HCT116 (cell line): ENCODE measurements at regions not wholly inside any gene's neighbourhood (a gene's known extent, or its start where the extent isn't known, plus 50 kb on each side); places are given as distances from the start of the nearest gene placed in this dataset.

Source experiments
- ATAC-seq: fragments of 200-7000 bp; cut with Tn5 transposase; 2 replicates; pipeline ENCODE4 v1.9.1; 2020; ENCODE audit warnings: mild to moderate bottlenecking, moderate library complexity
- BruUV-seq: library from RNA; stranded (reverse); fragments of 400-500 nt; replicated peaks from 2 replicates; lab custom pipeline; 2021; lab: Mats Ljungman, UMichigan
- CTCF ChIA-PET: fragments of 300-600 bp; sonication (Branson Sonifier 250); formaldehyde crosslinking; loops from one replicate; lab custom pipeline; 2021; ENCODE audit warnings: antibody characterized with exemption; lab: Charles Lee
- POLR2A ChIA-PET: fragments of 300-600, 350-600 bp; sonication (Branson Sonifier 250); formaldehyde crosslinking; loops from one replicate; lab custom pipeline; 2021; ENCODE audit warnings: antibody characterized with exemption; lab: Charles Lee
- RAD21 ChIA-PET, 2 experiments: fragments of 300-600 bp; sonication (Branson Sonifier 250); formaldehyde crosslinking; loops; one replicate each; lab custom pipeline; 2023; ENCODE audit warnings: low total read pairs in 2 of 2; ENCODE audit not compliant: uncharacterized antibody in 2 of 2, unreplicated experiment in 2 of 2, low non-redundant PET in 1 of 2; lab: Charles Lee
- DNase-seq: peaks from one replicate; pipeline ENCODE4 v3.0.0-alpha.2; 2010; ENCODE audit warnings: low read depth, low spot score
- H2AFZ ChIP-seq: fragments of 200-600 bp; shearing (Covaris generic), sonication (generic); 2 replicates; pipeline ENCODE4 v1.6.1; 2017; ENCODE audit warnings: low read depth, mixed run types, mixed read lengths, antibody characterized with exemption, low read length; ENCODE audit not compliant: poor library complexity, severe bottlenecking
- H3K27ac ChIP-seq: 2 replicates; pipeline ENCODE4 v1.5.1; 2012; ENCODE audit warnings: low read depth, low read length
- H3K27me3 ChIP-seq: fragments of 200-600 bp; sonication (generic); 2 replicates; pipeline ENCODE4 v1.6.1; 2016; ENCODE audit warnings: mixed run types, low read length, mixed read lengths; ENCODE audit not compliant: insufficient read depth
- H3K36me3 ChIP-seq, 2 experiments: fragments of 200-500 bp in 1 of 2; fragments of 200-600 bp in 1 of 2; sonication (Bioruptor generic) in 1 of 2; sonication (generic) in 1 of 2; 2 replicates each; pipeline versions ENCODE4 v1.5.1 to v1.6.1; 2014 to 2016; ENCODE audit warnings: low read length in 2 of 2, inconsistent platforms in 1 of 2, mixed read lengths in 1 of 2, mixed run types in 1 of 2; ENCODE audit not compliant: insufficient read depth in 2 of 2, control insufficient read depth in 1 of 2
- H3K4me1 ChIP-seq, 2 experiments: fragments of 200-600 bp in 1 of 2; sonication (generic) in 1 of 2; 2 replicates each; pipeline versions ENCODE4 v1.5.1 to v1.6.1; 2012 to 2017; ENCODE audit warnings: low read length in 2 of 2, inconsistent platforms in 1 of 2, mild to moderate bottlenecking in 1 of 2, mixed read lengths in 1 of 2, mixed run types in 1 of 2, moderate library complexity in 1 of 2; ENCODE audit not compliant: insufficient read depth in 2 of 2, control insufficient read depth in 1 of 2
- H3K4me2 ChIP-seq: fragments of 200-600 bp; sonication (generic); 2 replicates; pipeline ENCODE4 v1.6.1; 2017; ENCODE audit warnings: mixed run types, low read length, mixed read lengths
- H3K4me3 ChIP-seq, 2 experiments: fragments of 200-600 bp in 1 of 2; sonication (generic) in 1 of 2; replicated peaks in 1 of 2; 2 replicates each; pipeline ENCODE4 v1.5.1; 2011 to 2016; ENCODE audit warnings: low read length in 2 of 2, control low read depth in 1 of 2, low read depth in 1 of 2, mild to moderate bottlenecking in 1 of 2, mixed read lengths in 1 of 2, mixed run types in 1 of 2
- H3K79me2 ChIP-seq: fragments of 200-600 bp; sonication (generic); 2 replicates; pipeline ENCODE4 v1.6.1; 2017; ENCODE audit warnings: mild to moderate bottlenecking, mixed run types, low read length, moderate library complexity, mixed read lengths; ENCODE audit not compliant: insufficient read depth
- H3K9ac ChIP-seq: fragments of 200-600 bp; sonication (generic); 2 replicates; pipeline ENCODE4 v1.6.1; 2016; ENCODE audit warnings: low read length, mixed read lengths
- H3K9me2 ChIP-seq: fragments of 200-600 bp; sonication (generic), shearing (Covaris generic); 2 replicates; pipeline ENCODE4 v1.6.1; 2017; ENCODE audit warnings: mixed run types, mild to moderate bottlenecking, moderate library complexity; ENCODE audit not compliant: insufficient read depth
- H3K9me3 ChIP-seq, 2 experiments: fragments of 200-500 bp in 1 of 2; fragments of 200-600 bp in 1 of 2; sonication (Bioruptor generic) in 1 of 2; sonication (generic) in 1 of 2; 2 replicates each; pipeline ENCODE4 v1.6.1; 2014 to 2017; ENCODE audit warnings: low read length in 2 of 2, mixed read lengths in 2 of 2, inconsistent platforms in 1 of 2, low read depth in 1 of 2, mild to moderate bottlenecking in 1 of 2, mixed run types in 1 of 2, moderate library complexity in 1 of 2; ENCODE audit not compliant: control insufficient read depth in 1 of 2, insufficient read depth in 1 of 2
- H4K20me1 ChIP-seq: fragments of 200-600 bp; sonication (generic), shearing (Covaris generic); 2 replicates; pipeline ENCODE4 v1.6.1; 2017; ENCODE audit warnings: mixed run types, mild to moderate bottlenecking, moderate library complexity; ENCODE audit not compliant: insufficient read depth
- CTCF ChIP-seq, 3 experiments: fragments of 200-600 bp in 1 of 3; sonication (generic) in 1 of 3; IDR thresholded peaks in 2 of 3; conservative IDR thresholded peaks in 1 of 3; 2 replicates each; pipeline ENCODE4 v1.5.1; 2012 to 2017; ENCODE audit warnings: low read depth in 2 of 3, low read length in 2 of 3, antibody characterized with exemption in 1 of 3, borderline replicate concordance in 1 of 3, control low read depth in 1 of 3, mild to moderate bottlenecking in 1 of 3, mixed read lengths in 1 of 3, mixed run types in 1 of 3, moderate library complexity in 1 of 3; ENCODE audit not compliant: insufficient read depth in 1 of 3
- POLR2A ChIP-seq: IDR thresholded peaks from 2 replicates; pipeline ENCODE4 v1.7.0; 2011; ENCODE audit warnings: borderline replicate concordance; ENCODE audit not compliant: insufficient read depth, insufficient read length; ENCODE audit errors: extremely low read depth
- REST ChIP-seq: IDR thresholded peaks from 2 replicates; pipeline ENCODE4 v1.6.1; 2012; ENCODE audit warnings: low read depth
- SP1 ChIP-seq: IDR thresholded peaks from 2 replicates; pipeline ENCODE4 v1.6.1; 2012; ENCODE audit warnings: low read depth
- SRF ChIP-seq: IDR thresholded peaks from 2 replicates; pipeline ENCODE4 v1.6.1; 2012; ENCODE audit warnings: low read depth
- TCF7L2 ChIP-seq: IDR thresholded peaks from 2 replicates; pipeline ENCODE4 v1.7.0; 2011; ENCODE audit warnings: borderline replicate concordance, inconsistent platforms; ENCODE audit not compliant: insufficient read depth, insufficient read length; ENCODE audit errors: extremely low read depth
- YY1 ChIP-seq: IDR thresholded peaks from 2 replicates; pipeline ENCODE4 v1.6.1; 2011; ENCODE audit warnings: low read length, low read depth, moderate library complexity, mild to moderate bottlenecking; ENCODE audit not compliant: insufficient replicate concordance; ENCODE audit errors: extremely low read depth
- ZNF274 ChIP-seq: fragments of 200-500 bp; sonication (Bioruptor generic); IDR thresholded peaks from 2 replicates; pipeline ENCODE4 v1.6.1; 2014; ENCODE audit warnings: mild to moderate bottlenecking, low read depth, low read length, inconsistent platforms
- intact Hi-C: fragments of 100-400 bp; cut with micrococcal nuclease; formaldehyde crosslinking; loops from 2 replicates; pipeline ENCODE4 v1.10.0; 2022

- TF ChIP-seq SP1 (no peak), ZNF274 (no peak)
- no TSS peak for BruUV-seq
- Histone ChIP-seq H3K4me1 (no peaks in the 10 kb centered on the region), H3K4me2 (no peak overlapping the region), H3K36me3 (no peaks in the 10 kb centered on the region), H2AFZ (no peak overlapping the region), H3K9ac (no peak overlapping the region), H3K4me3 (no peak overlapping the region), H3K9me3 (peaks cover 0 to 19% of the 10 kb centered on the region in 2 experiments; a peak in 2 of 4 replicates), H3K9me2 (no peaks in the 10 kb centered on the region), H3K79me2 (no peaks in the 10 kb centered on the region), H4K20me1 (no peaks in the 10 kb centered on the region), H3K27ac (no peak overlapping the region), H3K27me3 (no peaks in the 10 kb centered on the region)
- intact Hi-C loops, result no loop called here
- no peak for ATAC-seq
- POLR2A ChIA-PET, result no interaction called here
- DNase-seq, result no peak
- CTCF ChIA-PET, result no interaction called here
- RAD21 ChIA-PET, result no interaction called here
Observed at GRCh38 chr7:57364933-57365710, 84.9 kb upstream of the ZNF716 start.

GRCh38 chr7:57367171-57367570 is 82.8 kb upstream of the ZNF716 start:
- BruUV-seq, result no TSS peak
- Histone ChIP-seq H2AFZ (no peak overlapping the region), H3K9me2 (no peaks in the 10 kb centered on the region), H3K4me2 (no peak overlapping the region), H3K9ac (no peak overlapping the region), H3K36me3 (no peaks in the 10 kb centered on the region), H3K4me1 (no peaks in the 10 kb centered on the region), H3K79me2 (no peaks in the 10 kb centered on the region), H4K20me1 (no peaks in the 10 kb centered on the region), H3K4me3 (no peak overlapping the region), H3K27ac (no peak overlapping the region), H3K9me3 (peaks cover 0 to 18% of the 10 kb centered on the region in 2 experiments; a peak in 2 of 4 replicates), H3K27me3 (no peaks in the 10 kb centered on the region)
- CTCF ChIA-PET, result no interaction called here
- RAD21 ChIA-PET, result no interaction called here
- no peak for DNase-seq
- intact Hi-C loops, result no loop called here
- ATAC-seq, result no peak
- TF ChIP-seq ZNF274, result no peak
- TF ChIP-seq SRF, result no peak
- no peak for TF ChIP-seq YY1
- TF ChIP-seq POLR2A, result no peak
- TF ChIP-seq TCF7L2, result no peak
- no peak for TF ChIP-seq CTCF (IDR thresholded peaks at IDR 0.05 in 2 of 3, conservative IDR thresholded peaks at IDR 0.05 in 1 of 3; ENCODE audit: borderline replicate concordance in 1 of 3, insufficient read depth in 1 of 3, low read depth in 2 of 3, low read length in 2 of 3)
- no peak for TF ChIP-seq REST
- POLR2A ChIA-PET, result no interaction called here
